HG03103 (cell line): ENCODE measurements at regions not wholly inside any gene's neighbourhood (a gene's known extent, or its start where the extent isn't known, plus 50 kb on each side); places are given as distances from the start of the nearest gene placed in this dataset.

Source experiments
- ATAC-seq: cut with Tn5 transposase; IDR thresholded peaks from one replicate; pipeline ENCODE4 v1.9.1; 2021; ENCODE audit warnings: low read depth; ENCODE audit not compliant: unreplicated experiment

- no peak for ATAC-seq
Measured at GRCh38 chr1:175830500-175830899, 87.1 kb upstream of the TNR start.

DNA sequence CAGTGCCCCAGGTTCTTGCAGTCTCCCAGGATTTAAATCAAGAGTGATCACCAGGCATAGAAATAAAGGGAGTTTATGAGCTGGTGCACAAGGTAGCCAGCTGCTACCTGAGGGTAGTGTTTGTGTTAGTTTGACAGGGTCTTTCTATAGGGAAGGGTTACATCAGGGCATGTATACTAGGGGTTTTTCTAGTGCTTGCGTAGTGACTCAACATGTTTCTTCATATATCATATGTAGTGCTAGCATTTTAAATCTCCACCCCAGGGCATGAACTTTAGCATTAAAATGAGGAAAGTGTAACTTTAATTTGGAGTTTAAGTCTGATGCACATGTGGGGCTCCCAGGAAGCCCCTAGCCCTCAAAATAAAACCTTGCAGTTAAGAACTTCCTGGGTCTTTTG is 86.5 kb upstream of the TNR start:
- no peak for ATAC-seq

GRCh38 chr1:175826705-175827104 is 83.3 kb upstream of the TNR start:
- ATAC-seq: no peak

- no peak for ATAC-seq
Measured at GRCh38 chr1:175824079-175824478, 80.7 kb upstream of the TNR start.

DNA sequence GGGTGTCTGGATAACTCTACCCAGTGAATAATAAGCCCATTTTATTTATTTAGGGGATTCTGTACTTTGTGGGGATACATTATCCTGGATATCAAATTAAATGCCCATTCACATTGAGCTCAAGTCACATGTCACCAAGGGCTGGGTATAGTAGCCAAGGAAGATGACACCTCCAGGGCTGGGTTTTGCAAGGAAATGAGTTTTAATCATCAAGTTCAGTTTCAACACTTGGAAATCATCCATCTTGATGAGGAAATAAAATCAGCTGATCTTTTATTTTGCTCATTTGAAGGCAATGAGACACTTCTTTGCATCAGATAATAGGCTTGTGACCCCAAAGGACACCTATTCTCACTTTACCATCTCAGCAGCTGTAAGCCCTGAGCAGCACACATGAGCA is 80.0 kb upstream of the TNR start:
- ATAC-seq: no peak

DNA sequence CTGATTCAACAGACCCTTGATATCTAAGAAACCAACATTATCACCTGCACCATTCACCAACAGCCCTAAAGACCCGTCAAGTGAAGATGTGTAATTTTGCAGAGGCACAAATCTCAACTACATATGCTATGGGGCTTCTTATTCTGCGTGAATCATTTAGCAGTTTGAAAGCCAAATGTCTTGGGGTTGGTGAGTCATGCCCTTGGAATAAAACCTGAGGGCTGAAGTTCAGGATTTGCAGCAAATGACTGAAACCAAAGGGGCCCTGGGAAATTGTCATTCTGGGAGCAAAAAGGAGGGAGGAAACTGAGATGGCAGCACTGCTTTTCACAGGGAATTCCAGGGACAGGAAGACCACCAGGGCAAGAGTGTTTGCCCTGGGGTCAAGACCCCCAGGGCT is 79.2 kb upstream of the TNR start:
- no peak for ATAC-seq

DNA sequence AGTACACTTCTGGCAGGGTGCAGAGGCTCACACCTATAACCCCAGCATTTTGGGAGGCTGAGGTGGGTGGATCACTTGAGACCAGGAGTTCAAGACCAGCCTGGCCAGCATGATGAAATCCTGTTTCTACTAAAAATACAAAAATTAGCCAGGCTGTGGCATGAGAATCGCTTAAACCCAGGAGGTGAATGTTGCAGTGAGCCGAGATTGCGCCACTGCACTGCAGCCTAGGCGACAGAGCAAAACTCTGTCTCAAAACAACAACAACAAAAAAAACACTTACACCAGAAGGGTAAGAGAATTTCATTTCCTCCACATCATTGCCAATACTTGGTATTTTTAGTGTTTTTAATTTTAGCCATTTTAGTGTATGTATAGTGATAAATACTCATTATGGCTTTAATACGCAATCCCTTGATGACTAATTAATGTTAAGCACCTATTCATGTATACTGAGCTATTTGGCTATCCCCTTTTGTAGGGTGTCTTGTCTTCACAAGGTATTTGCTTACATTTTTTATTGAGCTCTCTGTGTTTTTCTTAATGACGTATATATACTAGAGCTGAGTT is 77.1 kb upstream of the TNR start:
- ATAC-seq: no peak

- no peak for ATAC-seq
Measured at GRCh38 chr1:175818929-175819328, 75.5 kb upstream of the TNR start.

- no peak for ATAC-seq
Measured at GRCh38 chr1:175817445-175817844, 74.0 kb upstream of the TNR start.

- no peak for ATAC-seq
Measured at GRCh38 chr1:175814885-175815284, 71.5 kb upstream of the TNR start.

DNA sequence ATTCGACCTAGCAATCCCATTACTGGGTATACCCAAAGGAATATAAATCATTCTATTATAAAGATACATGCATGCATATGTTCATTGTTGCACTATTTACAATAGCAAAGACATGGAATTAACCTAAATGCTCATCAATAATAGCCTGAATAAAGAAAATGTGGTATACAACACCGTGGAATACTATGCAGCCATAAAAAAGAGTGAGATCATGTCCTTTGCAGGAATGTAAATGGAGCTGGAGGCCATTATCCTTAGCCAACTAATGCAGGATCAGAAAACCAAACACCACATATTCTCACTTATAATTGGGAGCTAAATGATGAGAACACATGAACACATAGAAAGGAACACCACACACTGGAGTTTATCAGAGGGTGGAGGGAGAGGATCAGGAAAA is 69.5 kb upstream of the TNR start:
- ATAC-seq: no peak

GRCh38 chr1:175810305-175810704 is 66.9 kb upstream of the TNR start:
- no peak for ATAC-seq

DNA sequence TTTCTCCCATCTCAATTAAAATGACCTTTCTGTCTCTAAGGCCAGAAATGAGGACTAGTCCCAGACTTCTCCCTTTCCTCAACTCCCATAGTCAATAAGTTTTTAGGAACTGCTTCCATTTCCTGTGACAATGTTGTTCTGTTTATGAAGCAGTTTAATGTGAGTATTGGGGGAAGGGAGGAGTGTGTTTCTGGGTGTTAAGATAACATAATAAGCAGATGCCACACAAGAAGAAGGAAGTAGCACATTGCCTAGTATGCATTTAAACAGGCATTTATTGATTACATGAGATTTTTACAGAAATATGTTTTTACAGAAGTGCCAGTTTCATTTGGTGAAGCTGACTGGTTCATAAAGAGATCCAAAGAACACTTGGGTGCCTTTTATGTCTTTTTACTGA is 65.6 kb upstream of the TNR start:
- no peak for ATAC-seq

DNA sequence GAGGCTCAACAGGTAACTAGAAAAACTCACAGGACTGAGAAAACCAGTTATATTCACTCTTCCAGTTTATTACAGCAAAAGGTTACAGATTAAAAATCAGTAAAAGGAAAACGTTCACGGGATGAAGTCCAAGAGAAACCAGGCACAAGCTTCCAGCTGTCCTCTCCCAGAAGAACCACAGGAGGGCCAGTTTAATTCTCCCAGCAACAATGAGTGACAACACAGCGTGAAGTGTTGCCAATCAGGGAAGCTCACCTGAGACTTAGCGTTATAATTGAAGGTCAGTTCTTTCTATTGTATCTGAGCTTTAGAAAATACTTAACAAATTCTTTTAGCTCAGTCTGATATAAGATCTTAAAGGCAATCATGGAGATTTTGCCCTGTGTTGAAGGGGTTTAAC is 65.2 kb upstream of the TNR start:
- ATAC-seq: no peak

DNA sequence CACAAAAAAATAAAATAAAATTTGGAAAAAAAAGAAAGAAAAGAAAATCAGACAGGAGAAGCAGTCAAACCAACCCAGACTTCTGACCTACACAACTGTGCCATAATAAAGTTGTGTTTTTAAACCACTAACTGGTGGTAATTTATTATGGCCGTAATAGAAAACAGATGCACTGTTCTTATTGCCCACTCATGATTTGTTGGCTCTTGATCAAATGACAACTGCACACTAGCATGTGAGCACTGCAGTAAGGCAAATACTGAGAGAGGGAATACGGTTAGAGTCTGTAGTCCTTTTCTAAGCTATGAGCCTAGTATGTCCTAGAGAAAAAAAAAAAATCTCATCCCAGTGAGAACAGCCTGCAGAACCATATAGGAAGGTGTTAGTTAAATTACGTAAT is 61.2 kb upstream of the TNR start:
- no peak for ATAC-seq

DNA sequence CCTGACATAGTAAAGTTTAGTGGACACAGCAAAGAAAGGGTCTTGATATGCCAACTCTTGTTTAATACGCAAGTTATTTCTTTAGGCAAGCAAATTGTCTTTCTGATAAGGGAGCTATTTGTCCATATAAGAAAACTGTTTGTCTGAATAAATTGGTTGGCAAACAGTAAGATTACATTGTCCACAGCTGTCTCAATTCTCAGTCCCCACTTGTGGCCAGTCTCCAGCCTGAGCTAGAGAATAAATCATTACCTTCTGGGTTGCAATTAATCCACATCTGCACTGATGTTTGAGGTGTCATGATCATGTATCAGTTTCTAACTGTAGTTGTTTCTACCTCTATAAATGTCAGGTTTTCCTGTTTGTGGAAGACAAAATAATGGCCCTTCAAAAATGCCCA is 60.0 kb upstream of the TNR start:
- ATAC-seq: no peak

GRCh38 chr1:175802407-175803123 is 59.2 kb upstream of the TNR start:
- ATAC-seq: no peak

DNA sequence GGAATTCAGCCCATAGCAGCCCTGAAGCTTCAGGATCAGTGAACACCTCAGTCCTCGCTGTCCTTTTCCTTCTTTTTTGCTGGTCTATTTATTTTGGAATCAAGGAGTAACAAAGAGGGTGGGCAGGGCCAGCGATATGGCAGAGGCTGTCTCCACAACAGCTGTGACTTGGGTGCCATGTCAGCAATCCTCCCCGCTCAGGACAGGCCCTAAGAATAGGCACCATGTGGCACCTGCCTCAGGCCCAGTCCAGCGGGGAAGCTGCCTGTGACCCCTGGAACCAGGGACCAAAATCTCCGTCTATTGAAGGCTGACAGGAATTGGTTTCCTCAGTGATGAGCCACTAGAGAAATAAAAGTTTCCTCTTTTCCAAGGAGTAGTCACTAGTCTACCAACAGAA is 58.6 kb upstream of the TNR start:
- ATAC-seq: no peak

DNA sequence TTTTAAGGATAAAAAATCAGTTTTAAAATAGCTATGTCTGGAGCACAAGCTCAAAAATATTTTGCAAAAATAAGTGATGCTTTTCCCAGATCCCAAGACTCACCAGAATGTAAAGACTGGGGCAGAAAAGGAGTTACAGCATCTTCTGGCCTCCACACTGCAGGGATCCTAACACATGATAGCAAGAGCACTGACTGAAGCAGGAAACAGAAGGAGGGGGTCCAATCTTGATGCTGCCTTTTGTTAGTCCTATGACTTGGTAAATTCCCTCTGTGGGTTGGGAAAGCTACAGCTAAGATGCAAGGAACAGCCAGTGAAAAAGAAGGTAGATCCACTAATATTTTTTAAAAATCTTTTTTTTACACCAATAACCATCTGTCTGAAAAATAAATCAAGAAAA is 54.2 kb upstream of the TNR start:
- no peak for ATAC-seq

DNA sequence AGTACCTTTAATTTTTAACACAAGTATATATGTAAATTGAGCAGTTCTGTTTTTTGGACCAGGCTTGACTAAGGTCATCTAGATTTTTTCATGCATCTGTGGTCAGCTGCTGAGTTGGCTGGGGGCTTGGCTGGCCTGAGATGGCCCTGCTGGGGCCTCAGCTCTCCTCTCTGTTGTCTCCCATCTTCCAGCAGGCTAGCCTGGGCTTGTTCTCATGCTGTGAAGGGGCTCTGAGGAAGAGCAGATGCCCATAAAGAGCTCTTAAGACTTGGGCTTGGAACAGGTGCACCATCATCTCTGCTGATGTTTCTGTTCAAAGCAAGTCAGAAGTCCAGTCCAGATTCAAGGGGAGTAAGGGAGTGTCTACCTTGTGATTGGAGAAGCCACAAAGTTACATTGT is 51.2 kb upstream of the TNR start:
- ATAC-seq: no peak

DNA sequence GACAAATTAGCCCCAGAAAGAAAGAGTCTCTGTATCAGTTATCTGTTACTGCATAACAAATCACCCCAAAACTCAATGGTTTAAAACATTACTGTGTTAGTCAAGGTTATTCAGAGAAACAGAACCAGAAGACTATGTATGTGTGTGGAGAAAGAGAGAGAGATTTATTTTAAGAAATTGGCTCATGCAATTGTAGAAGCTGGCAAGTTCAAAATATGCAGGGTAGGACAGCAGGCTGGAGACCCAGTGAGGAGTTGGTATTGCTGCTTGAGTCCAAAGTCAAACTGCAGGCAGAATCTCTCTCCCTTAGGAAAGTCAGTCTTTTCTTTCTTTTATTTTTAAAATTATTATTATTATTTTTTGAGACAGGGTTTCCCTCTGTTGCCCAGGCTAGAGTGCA is 50.2 kb upstream of the TNR start:
- no peak for ATAC-seq
